HG03575 (cell line): ENCODE measurements at regions not wholly inside any gene's neighbourhood (a gene's known extent, or its start where the extent isn't known, plus 50 kb on each side); places are given as distances from the start of the nearest gene placed in this dataset.

Experiments
- ATAC-seq: cut with Tn5 transposase; IDR thresholded peaks from one replicate; pipeline ENCODE4 v1.9.1; 2021; ENCODE audit not compliant: unreplicated experiment, insufficient number of reproducible peaks, low FRiP score; ENCODE audit errors: extremely low read depth

GRCh38 chr6:18845896-18846295, 458.7 kb downstream of the RNF144B start:
- no peak for ATAC-seq

- no peak for ATAC-seq
These were observed 459.2 kb downstream of the RNF144B start for GRCh38 chr6:18846327-18846726.

- no peak for ATAC-seq
These were observed 474.1 kb downstream of the RNF144B start for GRCh38 chr6:18861204-18861603.

- ATAC-seq, result no peak
These were observed 496.1 kb downstream of the RNF144B start for GRCh38 chr6:18883268-18883667.

GRCh38 chr6:18883851-18884250, 496.7 kb downstream of the RNF144B start:
- no peak for ATAC-seq

GRCh38 chr6:18893540-18894269, 506.6 kb downstream of the RNF144B start:
- ATAC-seq, result no peak

- no peak for ATAC-seq
These were observed 510.2 kb downstream of the RNF144B start for GRCh38 chr6:18897350-18897749.

- ATAC-seq, result no peak
These were observed 517.5 kb downstream of the RNF144B start for GRCh38 chr6:18904681-18905080.

- no peak for ATAC-seq
These were observed 533.6 kb downstream of the RNF144B start for GRCh38 chr6:18920701-18921100.

- no peak for ATAC-seq
These were observed 543.9 kb downstream of the RNF144B start for GRCh38 chr6:18931086-18931485.

GRCh38 chr6:18958146-18958545, 571.0 kb downstream of the RNF144B start:
- no peak for ATAC-seq

- ATAC-seq, result no peak
These were observed 574.4 kb downstream of the RNF144B start for GRCh38 chr6:18961566-18961965.

GRCh38 chr6:18962361-18962905, 575.3 kb downstream of the RNF144B start:
- ATAC-seq, result no peak

- ATAC-seq, result no peak
These were observed 576.3 kb downstream of the RNF144B start for GRCh38 chr6:18963439-18963838.

- ATAC-seq, result no peak
These were observed 586.1 kb downstream of the RNF144B start for GRCh38 chr6:18973251-18973650.

GRCh38 chr6:18976091-18976490, 588.9 kb downstream of the RNF144B start:
- ATAC-seq, result no peak

- no peak for ATAC-seq
These were observed 589.8 kb downstream of the RNF144B start for GRCh38 chr6:18976966-18977365.

- ATAC-seq, result no peak
These were observed 591.4 kb downstream of the RNF144B start for GRCh38 chr6:18978337-18979128.

GRCh38 chr6:18985061-18985460, 597.9 kb downstream of the RNF144B start:
- ATAC-seq, result no peak

- ATAC-seq, result no peak
These were observed 598.8 kb downstream of the RNF144B start for GRCh38 chr6:18985996-18986395.
